Loucy (cell line): ENCODE measurements at regions not wholly inside any gene's neighbourhood (a gene's known extent, or its start where the extent isn't known, plus 50 kb on each side); places are given as distances from the start of the nearest gene placed in this dataset.

Experiments used
- H2AFZ ChIP-seq: fragments of 200-600 bp; sonication (generic); 2 replicates; pipeline ENCODE4 v1.6.0; 2016; ENCODE audit warnings: antibody characterized with exemption, mild to moderate bottlenecking, low read length, moderate library complexity
- H3F3A ChIP-seq: fragments of 200-600 bp; 2 replicates; pipeline ENCODE4 v1.6.0; 2016; ENCODE audit warnings: antibody characterized with exemption, low read depth, mild to moderate bottlenecking
- H3K27me3 ChIP-seq: fragments of 200-600 bp; sonication (generic); 2 replicates; pipeline ENCODE4 v1.6.1; 2014; ENCODE audit warnings: low read length, mild to moderate bottlenecking; ENCODE audit not compliant: insufficient read depth, poor library complexity, severe bottlenecking
- H3K36me3 ChIP-seq: fragments of 200-600 bp; sonication (generic); 2 replicates; pipeline ENCODE4 v1.6.1; 2016; ENCODE audit warnings: low read length; ENCODE audit not compliant: insufficient read depth
- H3K4me1 ChIP-seq: fragments of 200-600 bp; sonication (generic); 2 replicates; pipeline ENCODE4 v1.5.1; 2014; ENCODE audit warnings: low read length, mild to moderate bottlenecking; ENCODE audit not compliant: insufficient read depth, poor library complexity, severe bottlenecking
- H3K4me2 ChIP-seq: fragments of 200-600 bp; sonication (generic); 2 replicates; pipeline ENCODE4 v1.6.0; 2014; ENCODE audit warnings: antibody characterized with exemption, low read length, low read depth, mild to moderate bottlenecking; ENCODE audit not compliant: poor library complexity, severe bottlenecking
- H3K4me3 ChIP-seq: fragments of 200-600 bp; sonication (generic); 2 replicates; pipeline ENCODE4 v1.5.1; 2014; ENCODE audit warnings: low read length, mild to moderate bottlenecking, mixed read lengths; ENCODE audit not compliant: poor library complexity, severe bottlenecking
- H3K79me2 ChIP-seq: fragments of 200-600 bp; sonication (generic); 2 replicates; pipeline ENCODE4 v1.6.1; 2014; ENCODE audit warnings: low read length; ENCODE audit not compliant: insufficient read depth
- H3K9ac ChIP-seq: fragments of 200-600 bp; sonication (generic); 2 replicates; pipeline ENCODE4 v1.6.0; 2014; ENCODE audit warnings: mild to moderate bottlenecking, low read depth, low read length, moderate library complexity; ENCODE audit not compliant: poor library complexity, severe bottlenecking
- H3K9me2 ChIP-seq: fragments of 200-600 bp; sonication (generic); replicated peaks from 2 replicates; pipeline ENCODE4 v1.6.1; 2016; ENCODE audit warnings: low read depth, low read length, mixed read lengths
- H3K9me3 ChIP-seq: fragments of 200-600 bp; sonication (generic); 2 replicates; pipeline ENCODE4 v1.6.1; 2014; ENCODE audit warnings: mild to moderate bottlenecking, antibody characterized with exemption, low read length, low read depth; ENCODE audit not compliant: insufficient read depth
- H4K20me1 ChIP-seq: fragments of 200-600 bp; sonication (generic); 2 replicates; pipeline ENCODE4 v1.6.0; 2014; ENCODE audit warnings: antibody characterized with exemption, low read length, mild to moderate bottlenecking; ENCODE audit not compliant: insufficient read depth, poor library complexity, severe bottlenecking
- CTCF ChIP-seq: fragments of 200-600 bp; sonication (generic); conservative IDR thresholded peaks from 2 replicates; pipeline ENCODE4 v1.5.1; 2014; ENCODE audit warnings: mild to moderate bottlenecking, antibody characterized with exemption, low read length
- EZH2phosphoT487 ChIP-seq: fragments of 200-600 bp; IDR thresholded peaks from 2 replicates; pipeline ENCODE4 v1.6.1; 2018; ENCODE audit warnings: antibody characterized with exemption, mild to moderate bottlenecking, moderate library complexity, borderline replicate concordance

DNA sequence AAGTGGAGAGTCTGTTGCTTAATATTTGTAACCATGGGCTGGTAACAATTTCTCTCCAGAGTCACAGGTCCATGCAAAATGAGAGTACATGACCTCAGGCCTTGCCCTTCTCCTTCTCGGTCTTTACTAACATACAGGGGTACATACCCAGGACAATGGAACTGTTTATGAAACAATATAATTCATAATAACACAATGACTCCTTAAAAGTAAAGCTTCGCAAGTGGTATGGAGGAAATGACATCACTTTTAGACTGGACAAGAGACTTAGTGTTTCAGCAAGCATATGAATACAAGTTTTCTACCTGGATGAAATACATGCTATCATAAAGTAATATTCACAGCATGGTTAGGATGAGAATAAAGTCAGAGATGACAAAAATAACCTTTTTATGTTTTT is 386.6 kb downstream of the PLK2 start:
- Histone ChIP-seq H3K27me3 (no peaks in the 10 kb centered on the region), H3K9ac (no peak overlapping the region), H2AFZ (no peak overlapping the region), H3K4me3 (no peak overlapping the region), H3K79me2 (no peaks in the 10 kb centered on the region), H3K9me3 (no peaks in the 10 kb centered on the region), H3K4me1 (peaks cover 9% of the 10 kb centered on the region), H3F3A (no peaks in the 10 kb centered on the region), H3K4me2 (no peak overlapping the region), H4K20me1 (no peaks in the 10 kb centered on the region), H3K36me3 (no peaks in the 10 kb centered on the region), H3K9me2 (no peaks in the 10 kb centered on the region)
- TF ChIP-seq EZH2phosphoT487 (no peak), CTCF (no peak)

DNA sequence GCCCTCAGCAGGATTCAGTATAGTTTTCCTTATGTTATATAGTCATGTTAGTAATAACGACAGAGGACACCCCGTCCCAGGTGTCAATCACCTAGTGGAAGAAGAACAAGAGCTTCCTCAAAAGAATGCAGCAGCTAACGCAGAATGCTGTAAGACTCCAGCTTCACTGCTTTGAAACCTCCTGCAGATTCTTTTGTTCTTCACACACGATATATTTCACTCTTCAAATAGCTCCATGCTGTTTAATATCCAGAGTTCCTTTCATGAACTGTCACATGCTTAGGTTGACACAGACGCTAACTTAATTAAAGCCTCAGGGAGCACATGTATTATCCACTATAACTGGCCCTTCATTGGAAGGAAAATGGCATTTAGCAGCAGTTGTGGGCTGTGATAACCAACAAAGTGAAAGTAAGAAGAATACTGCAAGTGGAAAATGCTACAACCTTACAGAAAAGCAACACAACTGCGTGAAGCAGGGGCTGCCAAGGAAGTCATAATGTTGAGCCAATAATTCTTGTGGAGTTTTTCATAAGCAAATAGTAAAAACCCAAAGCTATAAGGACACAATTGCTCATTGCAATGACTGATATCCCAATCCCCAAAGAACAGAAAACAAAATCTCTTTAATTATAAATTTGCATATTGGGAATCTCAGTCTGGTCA is 387.5 kb downstream of the PLK2 start:
- no peaks in the 10 kb centered on the region for H3F3A ChIP-seq
- no peaks in the 10 kb centered on the region for H3K9me2 ChIP-seq
- no peak overlapping the region for H3K4me3 ChIP-seq
- no peaks in the 10 kb centered on the region for H3K9me3 ChIP-seq
- peak overlapping the region; percentile 18 for H3K4me2 ChIP-seq
- no peaks in the 10 kb centered on the region for H3K79me2 ChIP-seq
- H3K9ac ChIP-seq: no peak overlapping the region
- no peaks in the 10 kb centered on the region for H3K27me3 ChIP-seq
- H4K20me1 ChIP-seq: no peaks in the 10 kb centered on the region
- no peaks in the 10 kb centered on the region for H3K36me3 ChIP-seq
- peaks cover 6% of the 10 kb centered on the region for H3K4me1 ChIP-seq
- TF ChIP-seq CTCF (no peak), EZH2phosphoT487 (no peak)
- H2AFZ ChIP-seq: no peak overlapping the region; the same call in 1 of the 2 replicates

- no peak for TF ChIP-seq EZH2phosphoT487
- no peak for TF ChIP-seq CTCF
- H3K4me1 ChIP-seq: peaks cover 11% of the 10 kb centered on the region
- no peaks in the 10 kb centered on the region for H3K79me2 ChIP-seq
- no peak overlapping the region for H3K4me2 ChIP-seq
- H4K20me1 ChIP-seq: no peaks in the 10 kb centered on the region
- H3K4me3 ChIP-seq: no peak overlapping the region
- peak overlapping the region; percentile 1; the same call in 1 of the 2 replicates for H2AFZ ChIP-seq
- H3K9me2 ChIP-seq: no peaks in the 10 kb centered on the region
- no peaks in the 10 kb centered on the region for H3K36me3 ChIP-seq
- H3K27me3 ChIP-seq: no peaks in the 10 kb centered on the region
- H3K9me3 ChIP-seq: no peaks in the 10 kb centered on the region
- H3F3A ChIP-seq: no peaks in the 10 kb centered on the region
- no peak overlapping the region for H3K9ac ChIP-seq
Measured at GRCh38 chr5:58071566-58071965, 388.3 kb downstream of the PLK2 start.
